Fibroblast of villous mesenchyme (primary cell): ENCODE measurements at regions not wholly inside any gene's neighbourhood (a gene's known extent, or its start where the extent isn't known, plus 50 kb on each side); places are given as distances from the start of the nearest gene placed in this dataset.

Experiments
- DNase-seq: peaks from one replicate; pipeline ENCODE4 v3.0.0-alpha.2; 2010; ENCODE audit warnings: low read depth
- H3K4me3 ChIP-seq: 2 replicates; pipeline ENCODE4 v1.5.1; 2011; ENCODE audit warnings: low read depth, mild to moderate bottlenecking, low read length
- CTCF ChIP-seq: IDR thresholded peaks from 2 replicates; pipeline ENCODE4 v1.5.1; 2012; ENCODE audit warnings: low read depth, mild to moderate bottlenecking, low read length; ENCODE audit not compliant: insufficient read depth

GRCh38 chr22:49081261-49081666 is 746.4 kb downstream of the BRD1 start:
- TF ChIP-seq CTCF = no peak
- no peak overlapping the region for H3K4me3 ChIP-seq
- no peak for DNase-seq

GRCh38 chr22:49080631-49081030 is 747.0 kb downstream of the BRD1 start:
- no peak overlapping the region for H3K4me3 ChIP-seq
- TF ChIP-seq CTCF = no peak
- DNase-seq = no peak

GRCh38 chr22:49079743-49080500 is 747.8 kb downstream of the BRD1 start:
- no peak for DNase-seq
- H3K4me3 ChIP-seq = no peak overlapping the region
- TF ChIP-seq CTCF = no peak

- H3K4me3 ChIP-seq = no peak overlapping the region
- DNase-seq = no peak
- no peak for TF ChIP-seq CTCF
Observed at GRCh38 chr22:49079027-49079725, 748.5 kb downstream of the BRD1 start.

- no peak for DNase-seq
- no peak overlapping the region for H3K4me3 ChIP-seq
Observed at GRCh38 chr22:49078076-49078710, 749.5 kb downstream of the BRD1 start.

GRCh38 chr22:49077586-49077985 is 750.1 kb downstream of the BRD1 start:
- no peak for DNase-seq
- TF ChIP-seq CTCF = no peak
- no peak overlapping the region for H3K4me3 ChIP-seq

More at GRCh38 chr22:49078076-49078710, 749.5 kb downstream of the BRD1 start:
- no peak for TF ChIP-seq CTCF
